ENCODE measurements at regions not wholly inside any gene's neighbourhood (a gene's known extent, or its start where the extent isn't known, plus 50 kb on each side); places are given as distances from the start of the nearest gene placed in this dataset.

GRCh38 chr3:5888851-5889250 lies 701.3 kb downstream of the EDEM1 start:
- Histone ChIP-seq H3K27me3 (no peaks in the 10 kb centered on the region), H3K36me3 (no peaks in the 10 kb centered on the region), H3K4me1 (no peaks in the 10 kb centered on the region), H3K27ac (no peak overlapping the region), H3K4me3 (no peak overlapping the region), H3K9me3 (no peaks in the 10 kb centered on the region)
- no peak for TF ChIP-seq EP300 (IDR thresholded peaks at IDR 0.05)
- no peak for TF ChIP-seq CTCF (IDR thresholded peaks at IDR 0.05)
- no peak for TF ChIP-seq POLR2AphosphoS5 (IDR thresholded peaks at IDR 0.05)
- DNase-seq (no peak), ATAC-seq (ENCODE audit: low FRiP score in 2 of 2) (no peak)
- WGBS, 2 donors: 68 to 84% methylated on average over 3 of the region's 3 CpGs

- Histone ChIP-seq H3K27ac (no peak overlapping the region), H3K4me3 (no peak overlapping the region), H3K27me3 (no peaks in the 10 kb centered on the region), H3K9me3 (no peaks in the 10 kb centered on the region), H3K4me1 (no peaks in the 10 kb centered on the region), H3K36me3 (no peaks in the 10 kb centered on the region)
- no peak for TF ChIP-seq CTCF (IDR thresholded peaks at IDR 0.05)
- no peak for TF ChIP-seq POLR2AphosphoS5 (IDR thresholded peaks at IDR 0.05)
- TF ChIP-seq POLR2A (IDR thresholded peaks at IDR 0.05): no peak
- TF ChIP-seq EP300 (IDR thresholded peaks at IDR 0.05): no peak
- 88 to 92% methylated on average over 3 of the region's 3 CpGs for WGBS, 2 donors
- DNase-seq (no peak), ATAC-seq (ENCODE audit: low FRiP score in 2 of 2) (no peak)
Observed at GRCh38 chr3:5889374-5889773, 701.9 kb downstream of the EDEM1 start.

GRCh38 chr3:5891711-5892110 lies 704.2 kb downstream of the EDEM1 start:
- Histone ChIP-seq H3K9me3 (no peaks in the 10 kb centered on the region), H3K27ac (no peak overlapping the region), H3K4me1 (no peaks in the 10 kb centered on the region), H3K4me3 (no peak overlapping the region), H3K27me3 (no peaks in the 10 kb centered on the region), H3K36me3 (no peaks in the 10 kb centered on the region)
- WGBS, 2 donors: 39 to 42% methylated on average over 4 of the region's 4 CpGs
- TF ChIP-seq CTCF (IDR thresholded peaks at IDR 0.05): no peak
- no peak for TF ChIP-seq POLR2AphosphoS5 (IDR thresholded peaks at IDR 0.05)
- no peak for TF ChIP-seq POLR2A (IDR thresholded peaks at IDR 0.05)
- TF ChIP-seq EP300 (IDR thresholded peaks at IDR 0.05): no peak
- ATAC-seq (ENCODE audit: low FRiP score in 2 of 2) (peak in 1 of 2 donors; percentile 15), DNase-seq (no peak)

GRCh38 chr3:5898106-5898505 lies 710.6 kb downstream of the EDEM1 start:
- H3K27ac ChIP-seq: no peak overlapping the region
- no peaks in the 10 kb centered on the region for H3K27me3 ChIP-seq
- TF ChIP-seq EP300 (IDR thresholded peaks at IDR 0.05) (no peak), POLR2AphosphoS5 (IDR thresholded peaks at IDR 0.05) (no peak), CTCF (IDR thresholded peaks at IDR 0.05) (no peak), POLR2A (IDR thresholded peaks at IDR 0.05) (no peak)
- 38 to 57% methylated on average over 2 of the region's 2 CpGs for WGBS, 2 donors
- no peaks in the 10 kb centered on the region for H3K9me3 ChIP-seq
- H3K4me1 ChIP-seq: no peaks in the 10 kb centered on the region
- H3K4me3 ChIP-seq: no peak overlapping the region
- no peaks in the 10 kb centered on the region for H3K36me3 ChIP-seq
- DNase-seq (no peak), ATAC-seq (ENCODE audit: low FRiP score in 2 of 2) (no peak)

- Histone ChIP-seq H3K9me3 (no peaks in the 10 kb centered on the region), H3K4me3 (no peak overlapping the region), H3K27ac (no peak overlapping the region), H3K27me3 (no peaks in the 10 kb centered on the region), H3K4me1 (no peaks in the 10 kb centered on the region), H3K36me3 (no peaks in the 10 kb centered on the region)
- DNase-seq: no peak
- TF ChIP-seq CTCF (IDR thresholded peaks at IDR 0.05) (no peak), POLR2AphosphoS5 (IDR thresholded peaks at IDR 0.05) (no peak), EP300 (IDR thresholded peaks at IDR 0.05) (no peak), POLR2A (IDR thresholded peaks at IDR 0.05) (no peak)
- no peak for ATAC-seq (ENCODE audit: low FRiP score in 2 of 2)
- WGBS, 2 donors: 68 to 78% methylated on average over 3 of the region's 3 CpGs
Observed at GRCh38 chr3:5899014-5899761, 711.7 kb downstream of the EDEM1 start.
